ENCODE measurements at regions not wholly inside any gene's neighbourhood (a gene's known extent, or its start where the extent isn't known, plus 50 kb on each side); places are given as distances from the start of the nearest gene placed in this dataset.

GRCh38 chr12:76249501-76249900 lies 98.7 kb downstream of the BBS10 start:
- H3K36me3 ChIP-seq (ENCODE audit: insufficient read depth): no peaks in the 10 kb centered on the region
- no peaks in the 10 kb centered on the region for H4K20me1 ChIP-seq (ENCODE audit: insufficient read depth)
- H3K79me2 ChIP-seq (ENCODE audit: insufficient read depth, low read depth): no peaks in the 10 kb centered on the region
- H3K4me3 ChIP-seq (IDR thresholded peaks at IDR 0.05; ENCODE audit: insufficient read depth, low read depth, low read length): no peak overlapping the region
- no peaks in the 10 kb centered on the region for H3K4me1 ChIP-seq (ENCODE audit: low read depth, poor library complexity, severe bottlenecking)
- no peak for TF ChIP-seq CTCF (conservative IDR thresholded peaks at IDR 0.05; ENCODE audit: low read depth, low read length)
- H3K27me3 ChIP-seq (ENCODE audit: insufficient read depth, low read depth): no peaks in the 10 kb centered on the region
- no peak overlapping the region for H2AFZ ChIP-seq (ENCODE audit: low read depth)
- H3K27ac ChIP-seq: no peak overlapping the region
- no peak overlapping the region for H3K9ac ChIP-seq
- no peak overlapping the region for H3K4me2 ChIP-seq

- no peaks in the 10 kb centered on the region for H3K79me2 ChIP-seq (ENCODE audit: insufficient read depth, low read depth)
- H3K4me2 ChIP-seq: no peak overlapping the region
- H3K27me3 ChIP-seq (ENCODE audit: insufficient read depth, low read depth): no peaks in the 10 kb centered on the region
- H3K27ac ChIP-seq: no peak overlapping the region
- no peak for TF ChIP-seq CTCF (conservative IDR thresholded peaks at IDR 0.05; ENCODE audit: low read depth, low read length)
- no peak overlapping the region for H2AFZ ChIP-seq (ENCODE audit: low read depth)
- H3K9ac ChIP-seq: no peak overlapping the region
- H3K4me1 ChIP-seq (ENCODE audit: low read depth, poor library complexity, severe bottlenecking): no peaks in the 10 kb centered on the region
- no peaks in the 10 kb centered on the region for H3K36me3 ChIP-seq (ENCODE audit: insufficient read depth)
- H3K4me3 ChIP-seq (IDR thresholded peaks at IDR 0.05; ENCODE audit: insufficient read depth, low read depth, low read length): no peak overlapping the region
- H4K20me1 ChIP-seq (ENCODE audit: insufficient read depth): no peaks in the 10 kb centered on the region
These were observed 100.2 kb downstream of the BBS10 start for GRCh38 chr12:76247992-76248391.

GRCh38 chr12:76247026-76247646 lies 101.1 kb downstream of the BBS10 start:
- TF ChIP-seq CTCF (conservative IDR thresholded peaks at IDR 0.05; ENCODE audit: low read depth, low read length): no peak
- Histone ChIP-seq H3K27ac (no peak overlapping the region), H2AFZ (ENCODE audit: low read depth) (no peak overlapping the region), H3K4me3 (IDR thresholded peaks at IDR 0.05; ENCODE audit: insufficient read depth, low read depth, low read length) (no peak overlapping the region), H3K79me2 (ENCODE audit: insufficient read depth, low read depth) (no peaks in the 10 kb centered on the region), H3K4me1 (ENCODE audit: low read depth, poor library complexity, severe bottlenecking) (no peaks in the 10 kb centered on the region), H3K9ac (no peak overlapping the region), H3K27me3 (ENCODE audit: insufficient read depth, low read depth) (no peaks in the 10 kb centered on the region), H3K36me3 (ENCODE audit: insufficient read depth) (no peaks in the 10 kb centered on the region), H3K4me2 (no peak overlapping the region), H4K20me1 (ENCODE audit: insufficient read depth) (no peaks in the 10 kb centered on the region)

- H3K4me3 ChIP-seq (IDR thresholded peaks at IDR 0.05; ENCODE audit: insufficient read depth, low read depth, low read length): no peak overlapping the region
- no peak overlapping the region for H3K9ac ChIP-seq
- no peak overlapping the region for H3K4me2 ChIP-seq
- no peaks in the 10 kb centered on the region for H3K36me3 ChIP-seq (ENCODE audit: insufficient read depth)
- H3K27me3 ChIP-seq (ENCODE audit: insufficient read depth, low read depth): no peaks in the 10 kb centered on the region
- H3K79me2 ChIP-seq (ENCODE audit: insufficient read depth, low read depth): no peaks in the 10 kb centered on the region
- H3K4me1 ChIP-seq (ENCODE audit: low read depth, poor library complexity, severe bottlenecking): no peaks in the 10 kb centered on the region
- H3K27ac ChIP-seq: no peak overlapping the region
- H4K20me1 ChIP-seq (ENCODE audit: insufficient read depth): no peaks in the 10 kb centered on the region
- no peak overlapping the region for H2AFZ ChIP-seq (ENCODE audit: low read depth)
- TF ChIP-seq CTCF (conservative IDR thresholded peaks at IDR 0.05; ENCODE audit: low read depth, low read length): no peak
These were observed 101.6 kb downstream of the BBS10 start for GRCh38 chr12:76246611-76247010.
